NCI-H82 treated with DMSO at 0.1 percent for 48 hours (cell line): ENCODE measurements at regions not wholly inside any gene's neighbourhood (a gene's known extent, or its start where the extent isn't known, plus 50 kb on each side); places are given as distances from the start of the nearest gene placed in this dataset.
"Not testable (repeated sequence)": the region's sequence is repeated elsewhere in the genome, so short reads cannot be mapped to it uniquely, and the experiment has no call there.

Experiments used
- DNase-seq: peaks from one replicate; lab custom pipeline; 2025; ENCODE audit not compliant: unreplicated experiment; lab: John Stamatoyannopoulos, UW

DNA sequence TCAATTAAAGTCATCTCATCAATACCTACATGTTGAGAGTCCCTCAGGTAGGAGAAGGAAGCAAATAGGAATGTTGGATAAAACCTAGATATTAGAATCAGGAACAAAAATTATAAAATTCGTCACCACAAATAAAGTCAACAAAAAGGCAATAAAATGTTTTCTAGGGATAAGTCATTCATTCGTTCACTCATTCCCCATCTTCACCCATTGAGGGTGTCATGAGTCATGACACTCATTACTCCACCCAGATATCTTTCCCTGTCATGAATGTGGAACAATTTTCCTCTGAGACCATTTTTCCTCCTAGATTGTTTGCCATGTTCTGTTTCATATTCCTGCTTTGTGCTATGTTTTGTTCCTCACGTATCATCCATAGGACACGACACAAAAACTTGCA, 50.9 kb upstream of the OLIG3 start:
- DNase-seq = no peak

DNA sequence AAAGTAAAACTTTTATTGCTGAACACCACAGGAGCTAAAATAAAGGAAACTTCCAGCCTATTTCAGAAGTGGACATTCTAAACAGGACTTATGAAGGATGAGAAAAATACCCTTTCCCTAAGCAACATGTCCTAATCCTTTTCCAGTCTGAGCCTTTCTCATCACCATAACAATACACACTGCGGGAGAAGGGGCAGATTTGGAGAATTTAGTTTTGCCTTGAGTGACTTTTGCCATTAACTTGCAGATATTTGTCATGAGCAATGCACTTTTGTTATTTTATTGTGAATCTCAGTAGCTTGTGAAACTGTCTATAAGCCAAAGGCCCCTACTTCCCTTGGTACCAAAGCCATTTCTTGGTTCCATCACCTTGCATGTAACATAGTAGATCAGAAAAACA, 53.0 kb upstream of the OLIG3 start:
- no peak for DNase-seq

DNA sequence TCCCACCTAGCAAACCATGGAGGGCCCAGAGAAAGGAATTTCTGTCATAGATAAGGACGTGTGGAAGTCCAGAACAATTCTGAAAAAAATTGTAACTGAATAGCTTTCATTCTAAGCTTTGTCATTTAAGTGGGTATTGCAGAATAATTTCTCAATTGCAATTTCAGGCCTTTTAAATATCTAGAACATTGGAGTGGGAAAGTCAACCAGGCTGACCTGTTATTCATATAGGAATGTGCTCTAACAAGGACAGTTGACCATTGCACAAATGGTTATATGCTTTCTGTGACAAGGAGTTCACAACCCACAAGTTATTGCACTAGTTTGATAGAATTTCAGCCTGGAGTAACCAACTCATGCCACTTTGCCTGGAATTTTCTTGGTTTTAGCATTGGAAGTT, 53.4 kb upstream of the OLIG3 start:
- DNase-seq = no peak

DNA sequence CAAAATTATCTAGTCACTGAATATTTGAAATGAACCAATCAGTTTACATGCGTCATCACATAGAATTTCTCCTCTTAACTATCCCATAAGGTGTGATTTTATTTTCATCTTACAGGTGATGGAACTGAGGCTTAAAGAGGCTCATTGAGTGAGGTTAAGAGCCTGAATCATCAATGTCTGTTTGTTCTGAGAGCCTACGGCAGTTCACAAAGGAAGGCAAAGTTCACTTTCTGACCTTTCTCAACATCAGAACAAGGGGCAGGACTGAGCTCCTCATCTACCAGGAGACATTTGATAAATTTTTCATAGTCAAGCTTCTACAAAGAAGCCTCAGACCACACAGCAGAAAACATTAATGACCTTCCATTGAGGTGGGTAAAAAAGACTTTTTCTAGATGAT, 54.9 kb upstream of the OLIG3 start:
- no peak for DNase-seq

DNA sequence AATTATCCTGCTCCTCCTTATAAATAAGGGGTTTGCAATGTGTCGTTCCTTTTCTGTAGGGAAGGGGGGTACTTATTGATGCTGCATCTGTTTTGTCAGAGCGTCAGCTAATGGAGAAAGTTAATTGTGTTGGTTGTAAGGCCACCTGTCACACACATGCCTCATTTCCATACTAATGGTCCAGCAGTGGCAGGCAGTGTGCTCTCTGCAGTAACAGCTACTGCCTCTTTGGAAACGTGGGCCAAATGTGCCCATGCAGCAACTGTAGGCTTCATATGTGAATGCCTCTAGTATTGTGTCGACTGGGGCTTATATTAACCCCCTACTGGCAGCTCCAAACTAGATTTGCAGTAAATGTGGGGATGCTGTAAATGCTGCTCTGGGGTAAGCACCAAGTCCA, 56.3 kb upstream of the OLIG3 start:
- DNase-seq = no peak

DNA sequence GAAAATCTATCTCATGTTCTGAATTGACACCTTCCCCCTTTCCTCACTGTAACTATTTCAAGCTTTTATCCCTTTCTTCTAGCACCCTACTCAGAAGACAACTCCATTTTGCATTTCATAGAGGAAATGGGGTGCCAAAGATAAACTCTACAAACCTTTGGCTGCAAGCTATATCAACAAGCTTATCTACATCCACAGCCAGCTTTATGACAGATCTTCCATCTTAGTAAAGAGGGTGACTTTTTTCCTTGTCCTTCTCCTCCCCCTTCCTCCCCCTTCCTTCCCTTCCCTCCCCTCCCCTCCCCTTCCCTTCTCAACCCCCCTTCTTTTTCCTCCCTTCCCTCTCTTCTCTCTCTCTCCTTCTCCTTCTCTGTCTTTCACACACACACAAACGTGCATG, 58.0 kb upstream of the OLIG3 start:
- no peak for DNase-seq

DNA sequence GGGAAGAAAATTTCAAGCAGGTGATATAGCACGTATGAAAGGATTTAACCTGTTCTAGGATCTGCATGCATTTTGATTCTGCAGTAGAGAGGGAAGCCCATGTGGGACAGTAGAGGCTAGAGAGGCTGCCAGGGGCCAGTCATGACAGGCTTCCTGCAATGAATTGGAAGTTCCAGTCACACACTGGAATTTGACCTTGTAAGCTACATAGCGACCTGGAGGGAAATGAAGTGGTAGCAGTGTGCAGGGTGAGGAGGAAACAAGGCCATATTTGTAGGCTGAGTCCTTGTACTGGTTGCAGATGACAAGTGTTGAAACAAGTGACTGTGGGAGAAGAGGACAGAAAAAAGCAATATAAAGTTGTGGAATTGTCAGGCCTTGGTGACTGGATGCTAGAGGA, 58.6 kb upstream of the OLIG3 start:
- no peak for DNase-seq

DNA sequence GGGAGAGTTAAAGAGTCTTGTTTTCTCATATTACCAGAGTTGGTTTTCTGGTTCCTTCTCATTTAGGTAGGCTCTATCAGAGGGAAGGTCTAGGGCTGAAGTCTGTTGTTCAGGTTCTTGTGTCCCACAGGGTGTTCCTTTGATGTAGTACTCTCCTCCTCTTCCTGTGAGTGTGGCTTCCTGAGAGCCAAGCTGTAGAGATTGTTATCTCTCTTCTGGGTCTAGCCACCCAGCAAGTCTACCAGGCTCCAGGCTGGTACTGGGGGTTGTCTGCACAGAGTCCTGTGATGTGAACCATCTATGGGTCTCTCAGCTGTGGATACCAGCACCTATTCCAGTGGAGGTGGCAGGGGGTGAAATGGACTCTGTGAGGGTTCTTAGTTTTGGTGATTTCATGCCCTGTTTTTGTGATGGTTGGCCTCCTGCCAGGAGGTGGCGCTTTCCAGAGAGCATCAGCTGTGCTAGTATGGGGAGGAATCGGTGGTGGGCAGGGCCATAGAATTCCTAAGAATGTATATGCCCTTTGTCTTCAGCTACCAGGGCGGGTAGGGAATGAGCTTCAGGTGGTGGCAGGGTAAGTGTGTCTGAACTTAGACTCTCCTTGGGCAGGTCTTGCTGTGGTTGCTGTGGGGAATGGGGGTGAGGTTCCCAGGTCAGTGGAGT, 65.5 kb upstream of the OLIG3 start:
- not testable (repeated sequence) for DNase-seq

DNA sequence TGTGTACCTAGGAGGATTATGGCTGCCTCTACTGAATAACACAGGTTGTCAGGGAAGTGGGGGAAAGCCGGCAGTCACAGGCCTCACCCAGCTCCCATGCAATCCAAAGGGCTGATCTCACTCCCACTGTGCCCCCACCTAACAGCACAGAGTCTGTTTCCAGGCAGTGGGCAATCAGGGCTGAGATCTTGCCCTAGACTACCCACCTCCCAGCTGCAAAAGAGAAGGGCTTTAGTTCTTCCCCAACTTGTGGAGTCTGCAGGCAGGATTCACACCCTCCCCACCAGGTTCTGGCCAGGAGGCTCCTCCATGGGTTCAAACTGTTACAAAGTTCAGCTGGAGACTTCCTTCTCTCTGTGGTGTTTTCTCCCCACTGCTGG, 66.0 kb upstream of the OLIG3 start:
- DNase-seq = no peak

DNA sequence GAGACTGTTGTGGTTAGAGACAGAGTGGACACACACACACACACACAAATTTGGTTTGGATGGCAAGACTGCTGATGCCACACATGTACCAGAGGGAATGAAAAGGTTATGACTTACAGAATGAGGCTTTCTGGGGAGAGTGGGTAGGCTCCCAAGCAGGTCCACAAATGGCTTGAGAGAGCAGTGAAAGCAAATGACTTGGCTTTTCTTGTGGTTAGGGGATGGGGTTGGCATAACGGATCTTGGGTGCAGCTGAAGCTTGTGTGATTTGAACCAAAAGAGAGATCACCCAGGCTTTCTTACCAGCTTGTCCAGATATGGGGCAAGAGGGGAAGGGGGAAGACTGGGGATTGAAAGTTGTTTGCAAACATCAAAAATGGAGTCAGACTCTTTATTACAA, 73.9 kb upstream of the OLIG3 start:
- DNase-seq = no peak

DNA sequence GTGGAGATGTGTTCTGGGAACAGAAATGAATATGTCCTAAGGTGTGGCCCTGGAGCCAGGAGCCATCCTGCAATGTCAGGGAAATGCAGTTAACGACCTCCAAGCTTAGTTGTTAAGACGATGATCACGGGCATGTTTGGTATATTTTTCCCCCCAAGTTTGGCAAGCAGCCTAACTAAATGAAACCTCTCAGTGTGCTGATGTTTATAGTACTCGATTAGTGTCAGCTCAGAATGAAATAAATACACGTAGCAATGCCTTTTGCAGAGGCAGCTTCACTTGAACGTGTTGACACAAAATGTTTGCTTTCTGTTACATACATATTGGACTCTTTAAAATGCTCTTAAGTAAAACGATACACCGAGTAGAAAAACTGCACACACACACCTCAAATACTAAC, 76.2 kb upstream of the OLIG3 start:
- DNase-seq = no peak

DNA sequence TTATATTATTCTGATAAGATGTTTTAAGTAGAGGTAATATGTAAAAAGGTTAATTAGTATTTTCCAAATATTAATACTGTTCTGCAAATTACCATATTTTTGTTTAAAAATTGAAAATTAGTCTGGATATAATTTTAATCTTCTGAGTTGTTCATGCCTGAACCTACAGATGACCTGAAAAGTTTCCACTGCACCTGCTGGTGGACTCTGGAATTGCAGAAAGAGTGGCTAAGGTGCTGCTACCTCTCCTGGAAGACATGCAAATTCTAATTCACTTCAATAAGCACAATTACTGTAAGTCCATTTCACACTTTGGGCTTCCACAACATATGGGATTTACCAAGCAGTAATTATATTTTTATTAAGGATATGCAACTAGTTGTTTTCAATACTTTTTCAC, 77.7 kb upstream of the OLIG3 start:
- no peak for DNase-seq

DNA sequence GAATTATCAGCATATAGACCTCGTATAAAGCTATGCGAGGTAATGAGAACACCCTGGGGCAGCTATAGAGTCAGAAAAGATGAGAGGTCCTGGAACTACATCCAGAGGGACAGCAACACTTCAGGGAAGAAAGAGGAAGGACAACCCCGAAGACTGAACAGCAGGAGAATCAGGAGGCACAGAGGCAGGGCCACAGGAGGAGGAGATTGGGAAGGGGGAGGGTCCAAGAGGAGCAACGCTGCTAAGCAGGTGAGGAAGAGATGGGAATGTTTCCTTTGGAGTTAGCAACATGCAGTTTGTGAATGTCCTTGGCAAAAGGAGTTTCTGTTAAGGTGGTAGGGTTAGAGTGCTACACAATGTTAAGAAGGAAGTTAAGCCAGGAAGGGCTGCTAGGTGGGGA, 79.5 kb upstream of the OLIG3 start:
- DNase-seq = no peak

DNA sequence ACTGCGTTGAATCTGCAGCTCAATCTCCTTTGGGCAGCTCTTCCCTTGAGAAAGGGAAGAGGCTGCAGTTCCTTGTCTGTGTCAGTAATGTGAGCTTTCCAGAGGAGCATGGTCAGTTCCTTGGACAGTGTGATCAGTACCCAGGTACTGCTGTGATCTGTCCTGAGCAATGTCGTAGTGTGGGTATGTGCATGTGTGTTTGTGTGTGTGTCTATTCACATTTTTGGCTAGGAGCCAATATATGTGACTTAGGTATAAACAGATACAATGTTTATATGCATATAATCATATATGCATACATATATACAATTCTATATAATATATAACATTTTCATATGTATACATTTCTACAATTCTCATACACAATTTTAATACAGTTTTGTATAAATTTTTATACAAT, 85.4 kb upstream of the OLIG3 start:
- DNase-seq = no peak

DNA sequence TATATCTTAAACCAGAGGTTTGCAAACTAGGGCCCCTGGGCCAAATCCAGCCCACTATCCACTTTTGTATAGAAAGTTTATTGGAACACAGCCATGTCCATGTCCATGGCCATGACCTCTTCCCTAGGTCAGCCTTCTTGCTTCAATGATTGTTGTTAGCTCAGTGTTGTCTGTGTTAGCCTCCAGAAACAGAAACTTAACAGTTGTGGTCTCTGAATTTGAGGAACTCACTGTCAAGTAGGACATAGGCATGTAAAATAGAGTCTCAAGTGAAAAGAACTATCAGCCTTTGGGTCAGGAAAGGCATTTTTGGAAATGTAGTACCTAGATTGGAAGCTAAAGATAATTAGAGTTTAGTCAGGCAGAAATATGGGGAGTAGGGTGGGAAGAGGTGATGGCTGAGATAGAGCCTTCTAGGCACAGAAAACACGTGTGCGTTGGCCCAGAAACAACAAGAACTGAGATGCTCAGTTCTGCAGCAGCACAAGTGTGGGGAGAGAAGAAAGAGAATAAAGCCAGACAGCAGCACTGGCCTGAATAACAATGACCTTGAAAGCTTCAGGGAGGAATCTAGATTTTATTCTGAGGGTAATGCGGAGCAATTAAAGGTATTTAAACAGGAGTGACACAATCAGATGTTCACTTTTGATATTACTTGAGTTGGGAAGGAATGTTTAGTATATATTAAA, 87.0 kb upstream of the OLIG3 start:
- DNase-seq = no peak

DNA sequence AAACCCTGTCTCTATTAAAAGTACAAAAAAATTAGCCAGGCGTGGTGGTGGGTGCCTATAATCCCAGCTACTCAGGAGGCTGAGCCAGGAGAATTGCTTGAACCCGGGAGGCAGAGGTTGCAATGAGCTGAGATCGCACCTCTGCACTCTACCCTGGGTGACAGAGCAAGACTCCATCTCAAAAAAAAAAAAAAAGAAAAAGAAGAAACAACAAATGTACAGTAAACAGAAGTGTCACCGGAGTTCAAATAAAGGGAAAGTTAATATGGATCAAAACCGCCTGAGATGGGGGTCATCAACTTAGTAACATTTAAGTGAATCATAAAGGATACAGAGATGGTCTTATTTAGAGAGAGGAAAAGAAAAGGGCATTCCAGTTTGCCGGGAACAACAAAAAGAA, 89.3 kb upstream of the OLIG3 start:
- not testable (repeated sequence) for DNase-seq

DNA sequence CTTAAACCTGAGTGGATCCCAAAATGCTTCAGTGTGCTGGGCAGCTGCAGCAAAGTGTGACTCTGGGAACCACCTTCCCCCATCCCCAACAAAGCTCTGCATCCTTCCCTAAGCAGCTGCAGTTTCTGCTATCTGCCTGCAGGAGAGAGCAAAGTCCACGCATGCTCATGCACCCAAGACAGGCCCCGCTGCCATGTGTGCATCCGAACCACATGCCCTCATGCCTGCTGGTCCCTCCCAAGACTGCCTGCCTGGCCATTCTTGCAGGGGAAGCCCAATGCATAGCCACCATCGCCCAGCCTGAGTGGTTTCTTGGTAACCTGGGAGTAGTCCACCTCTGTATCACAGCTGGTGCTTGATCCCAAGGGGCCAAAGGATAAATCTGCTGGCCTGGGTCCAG, 94.3 kb upstream of the OLIG3 start:
- no peak for DNase-seq

DNA sequence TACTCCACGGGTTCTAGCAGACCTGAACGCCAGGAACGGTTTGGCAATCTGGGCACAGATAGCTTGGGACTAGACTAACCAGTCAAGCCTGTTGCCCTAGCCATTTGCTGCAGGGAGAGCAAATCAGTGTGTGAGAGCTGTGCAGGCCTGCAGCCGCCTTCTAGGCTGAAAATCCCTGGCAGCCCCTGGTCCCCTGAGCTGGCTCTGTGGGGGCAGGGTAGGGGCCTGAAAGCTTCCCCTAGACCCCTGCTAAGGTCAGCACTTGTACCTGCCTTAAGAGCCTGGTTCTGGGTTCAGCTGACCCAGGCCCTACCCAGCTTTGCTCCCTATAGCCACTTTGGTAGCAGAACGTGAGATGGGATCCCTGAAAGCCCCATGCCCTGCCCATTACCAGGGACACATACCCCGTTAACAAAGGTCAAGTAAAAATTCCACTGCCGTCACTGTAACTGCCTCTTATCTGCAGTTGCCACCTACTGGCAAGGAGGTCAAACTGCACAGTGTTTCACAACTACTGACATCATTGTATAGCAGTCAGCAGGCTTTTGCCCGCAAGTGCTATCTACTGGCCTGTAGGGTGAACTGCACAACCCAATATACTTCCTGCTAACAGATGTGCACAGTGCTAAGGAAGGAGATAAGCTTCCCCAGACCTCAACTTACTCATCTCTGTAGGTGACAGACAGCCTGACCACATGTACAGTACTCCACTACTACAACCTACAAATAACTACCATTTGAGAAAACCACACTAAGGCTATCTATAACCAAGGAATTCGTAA, 95.1 kb upstream of the OLIG3 start:
- DNase-seq = no peak

DNA sequence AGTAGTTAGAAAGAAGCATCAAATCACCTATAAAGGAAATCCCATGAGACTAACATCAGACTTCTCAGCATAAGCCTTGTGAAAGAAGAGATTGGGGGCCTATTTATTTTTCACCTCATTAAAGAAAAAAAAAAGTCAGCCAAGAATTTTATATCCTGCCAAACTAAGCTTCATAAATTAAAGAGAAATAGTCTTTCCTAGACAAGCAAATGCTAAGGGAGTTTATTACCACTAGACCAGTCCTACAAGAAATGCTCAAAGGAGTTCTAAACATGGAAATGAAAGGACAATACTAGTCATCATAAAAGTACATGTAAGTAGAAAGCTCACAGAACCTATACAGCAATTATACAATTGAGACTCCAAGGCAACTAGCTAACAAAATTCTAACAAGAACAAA, 96.5 kb upstream of the OLIG3 start:
- no peak for DNase-seq

DNA sequence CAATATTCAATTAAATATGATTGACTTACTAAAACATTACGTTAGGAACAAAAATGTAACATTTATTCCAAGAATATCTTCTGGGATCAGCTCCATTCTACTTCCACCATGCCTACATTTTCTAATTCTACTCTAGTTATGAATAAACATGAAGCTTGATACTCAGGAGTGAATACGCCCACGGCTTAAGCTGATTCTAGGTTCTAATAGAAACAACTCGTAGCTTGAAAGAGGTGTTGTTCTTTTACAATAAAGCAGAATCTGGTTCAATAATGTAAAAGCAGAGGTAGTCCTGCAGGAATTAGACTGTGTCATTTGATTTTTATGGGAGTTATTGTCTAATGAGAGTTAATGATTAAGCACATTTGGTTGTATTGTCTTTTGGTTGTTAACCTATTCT, 107.3 kb upstream of the OLIG3 start:
- DNase-seq = no peak

DNA sequence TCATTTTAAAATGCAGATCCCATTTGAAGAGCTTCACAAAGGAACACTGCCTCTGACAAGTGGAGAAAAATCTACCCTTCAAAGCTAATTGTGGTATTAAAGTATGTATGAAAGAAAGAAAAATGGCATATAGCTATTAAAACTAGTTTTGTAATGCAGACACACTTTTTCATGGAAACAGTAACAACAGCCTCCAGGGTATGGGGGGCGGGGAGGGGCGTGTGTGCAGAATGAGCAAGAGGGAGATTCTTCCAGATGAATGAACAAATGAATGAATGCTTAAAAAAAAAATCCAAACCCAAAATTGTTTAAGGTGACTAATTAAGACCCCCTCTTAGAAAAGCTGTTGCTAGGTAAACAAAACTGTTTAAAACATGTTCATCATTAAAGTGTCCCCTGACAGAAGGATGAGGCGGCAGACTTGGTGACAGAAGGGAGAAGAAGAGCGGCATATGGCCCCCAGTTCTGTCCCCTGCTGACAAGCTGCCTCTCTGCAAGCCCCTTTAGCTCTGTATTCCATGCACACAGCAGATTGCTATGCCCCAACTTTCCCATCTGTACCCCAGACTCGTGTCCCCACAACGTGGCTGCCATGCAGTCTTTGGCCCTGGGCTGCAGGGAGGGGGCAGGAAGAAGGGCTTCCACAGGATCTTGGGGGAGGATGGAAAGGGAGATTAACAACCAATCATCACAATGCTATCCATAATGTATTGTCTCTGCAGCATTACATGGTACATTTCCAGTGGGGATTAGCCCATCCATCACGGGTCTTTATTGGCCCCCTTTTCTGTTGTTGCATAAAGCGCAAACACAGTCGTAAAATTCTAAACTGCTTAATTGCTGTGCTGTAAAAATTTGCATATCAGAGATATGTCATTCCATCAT, 108.4 kb upstream of the OLIG3 start:
- DNase-seq = peak; percentile 16
